ENCODE measurements at regions not wholly inside any gene's neighbourhood (a gene's known extent, or its start where the extent isn't known, plus 50 kb on each side); places are given as distances from the start of the nearest gene placed in this dataset.
A peak's percentile ranks its signal among the peaks of the same experiment; 100 is the strongest.

DNA sequence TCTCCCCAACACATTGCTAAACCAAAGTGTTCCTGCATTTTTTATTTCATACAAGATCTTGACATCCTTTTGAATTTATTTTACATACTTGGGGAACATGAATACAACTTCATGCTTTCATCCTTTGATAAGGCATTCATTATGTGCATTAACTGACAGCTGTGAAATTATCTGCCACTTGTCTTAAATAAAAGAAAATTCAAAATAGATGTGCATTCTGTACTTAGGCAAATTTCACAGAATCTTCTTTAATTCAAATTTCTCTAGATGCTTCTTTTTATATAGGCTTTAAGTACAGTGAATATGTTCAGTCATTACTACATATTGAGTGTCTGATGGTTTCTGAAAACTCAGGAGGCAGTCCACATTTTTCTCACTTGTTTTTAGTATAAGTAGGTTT lies 518.1 kb downstream of the EPHA5 start:
- DNase-seq (no peak), ATAC-seq (no peak)
- intact Hi-C loops (cut with micrococcal nuclease) = no loop called here

- intact Hi-C loops (cut with micrococcal nuclease) = no loop called here
- DNase-seq = no peak
- ATAC-seq = no peak
These were observed 530.3 kb downstream of the EPHA5 start for GRCh38 chr4:65139998-65140397.

- intact Hi-C loops (cut with micrococcal nuclease) = no loop called here
These were observed 544.1 kb downstream of the EPHA5 start for GRCh38 chr4:65126200-65126599.

DNA sequence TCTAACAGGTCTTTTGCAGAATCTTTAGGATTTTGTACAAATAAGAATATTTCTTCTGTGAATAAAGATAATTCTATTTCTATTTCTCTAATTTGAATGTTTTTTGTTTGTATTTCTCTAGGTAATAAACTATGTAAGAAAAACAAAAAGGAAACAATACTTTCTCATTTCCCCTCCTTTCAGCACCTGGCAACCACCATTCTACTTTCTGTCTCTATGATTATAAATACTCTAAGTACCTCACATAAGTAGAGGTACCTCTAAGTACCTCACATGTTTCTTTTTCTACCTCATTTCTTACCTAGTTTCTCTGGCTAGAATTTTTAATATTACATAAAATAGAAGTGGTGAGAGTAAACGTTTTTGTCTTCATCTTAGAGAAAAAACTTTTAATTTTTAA lies 550.0 kb downstream of the EPHA5 start:
- no peak for ATAC-seq
- intact Hi-C loops (cut with micrococcal nuclease) = no loop called here
- DNase-seq = no peak

More at GRCh38 chr4:65126200-65126599, 544.1 kb downstream of the EPHA5 start:
- DNase-seq = no peak
- ATAC-seq = no peak

DNA sequence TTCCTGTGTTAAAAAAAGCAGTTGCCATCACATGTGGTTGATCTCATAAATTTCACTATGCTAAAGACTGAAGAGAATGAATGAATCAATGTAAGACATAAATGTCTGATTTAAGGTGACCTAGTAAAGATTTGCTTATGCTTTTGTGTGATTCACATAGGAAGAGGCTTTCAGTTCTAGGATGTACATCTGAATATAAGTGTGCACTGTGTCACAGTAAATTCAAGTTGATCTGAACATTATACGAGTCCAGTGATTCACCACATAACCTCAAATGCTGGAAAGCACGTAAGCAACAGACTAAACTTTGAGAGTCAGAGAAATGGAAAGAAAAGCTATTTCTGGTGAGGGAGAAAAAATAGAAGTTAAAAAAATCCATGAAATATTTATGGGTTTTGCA lies 567.9 kb downstream of the EPHA5 start:
- no peak for ATAC-seq

GRCh38 chr4:65096630-65097029 lies 573.7 kb downstream of the EPHA5 start:
- ATAC-seq (no peak), DNase-seq (no peak)
- intact Hi-C loops (cut with micrococcal nuclease) = no loop called here

More for the DNA sequence above, 567.9 kb downstream of the EPHA5 start:
- DNase-seq = no peak
- intact Hi-C loops (cut with micrococcal nuclease) = no loop called here

DNA sequence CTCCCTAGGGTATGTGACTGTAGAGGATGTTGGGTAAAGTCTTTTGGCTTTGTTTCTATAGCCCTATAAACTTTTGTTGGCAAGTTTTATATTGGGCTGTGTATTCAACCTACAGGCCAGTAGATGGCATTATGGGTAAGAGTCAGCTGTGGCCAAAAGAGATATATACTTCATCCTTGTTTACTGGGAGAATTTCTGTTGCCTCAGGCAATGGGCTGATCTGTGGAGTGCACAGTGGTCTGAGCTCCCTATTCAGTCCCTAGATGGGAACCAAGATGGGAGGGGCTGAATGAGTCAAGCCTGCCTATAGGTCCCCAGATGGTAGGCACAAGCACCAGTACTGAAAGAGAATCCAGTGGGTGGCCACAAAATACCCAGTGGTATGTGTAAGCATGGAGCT lies 580.6 kb downstream of the EPHA5 start:
- intact Hi-C loops (cut with micrococcal nuclease) = no loop called here
- ATAC-seq = no peak

GRCh38 chr4:65083076-65083475 lies 587.2 kb downstream of the EPHA5 start:
- intact Hi-C loops (cut with micrococcal nuclease) = no loop called here

More for the DNA sequence above, 580.6 kb downstream of the EPHA5 start:
- no peak for DNase-seq

DNA sequence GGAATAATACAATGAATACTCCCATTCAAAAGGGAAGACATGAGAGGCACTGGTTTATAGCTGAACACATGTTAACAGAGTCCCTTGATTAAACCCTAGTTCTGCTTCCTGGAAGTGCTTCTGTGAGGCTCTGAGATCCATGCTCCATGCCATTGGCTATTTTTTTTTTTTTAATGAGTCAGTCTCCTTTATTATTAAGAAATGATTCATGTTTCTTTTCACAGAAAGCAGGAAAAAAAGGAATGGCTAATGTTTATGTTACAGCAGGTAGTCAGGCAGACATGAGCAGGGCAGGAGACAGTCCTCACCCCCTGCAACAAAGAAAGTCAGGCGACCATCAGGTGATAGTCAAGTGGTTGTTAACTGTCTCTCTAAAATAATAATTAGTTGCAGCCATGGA lies 598.7 kb downstream of the EPHA5 start:
- intact Hi-C loops (cut with micrococcal nuclease) = no loop called here
- ATAC-seq = no peak
- no peak for DNase-seq

More at GRCh38 chr4:65083076-65083475, 587.2 kb downstream of the EPHA5 start:
- ATAC-seq = peak; percentile 83
- no peak for DNase-seq

DNA sequence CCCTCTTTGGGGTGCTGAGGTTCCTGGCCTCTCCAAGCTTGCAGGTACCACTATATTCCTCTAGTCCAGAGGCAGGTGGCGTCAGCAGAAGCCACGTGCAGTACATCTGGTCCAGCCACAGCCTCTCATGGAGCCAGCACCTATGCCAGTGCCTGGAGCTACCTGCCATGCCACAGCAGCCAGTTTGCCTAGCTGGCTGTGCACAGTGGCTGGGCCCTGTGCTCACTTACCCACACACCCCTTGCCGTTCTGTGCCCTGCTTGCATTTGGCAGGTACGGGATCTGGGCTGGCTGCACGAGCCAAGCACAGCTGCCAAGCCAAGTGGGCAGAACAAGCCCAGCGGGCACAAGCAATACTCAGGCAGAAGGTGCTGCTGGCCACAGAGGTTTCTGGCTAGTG lies 601.1 kb downstream of the EPHA5 start:
- intact Hi-C loops (cut with micrococcal nuclease) = no loop called here
- ATAC-seq (no peak), DNase-seq (no peak)

DNA sequence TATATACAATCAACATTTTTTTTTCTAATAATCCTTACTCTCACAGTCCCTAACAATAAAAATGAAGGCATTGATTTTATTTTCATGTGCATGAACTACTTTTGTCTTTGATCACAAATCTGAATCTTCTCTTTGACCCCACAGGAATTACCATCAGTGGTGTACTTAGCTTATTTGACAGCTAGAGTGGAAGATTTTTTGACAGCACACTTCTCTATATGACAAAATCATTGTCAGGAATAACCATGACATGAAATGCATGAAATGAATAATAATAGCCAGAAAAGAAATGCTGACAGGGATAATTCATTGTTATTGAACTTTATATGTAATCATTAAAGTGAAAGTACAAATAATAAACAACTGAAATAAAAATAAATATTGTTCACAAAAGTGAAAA lies 604.2 kb downstream of the EPHA5 start:
- intact Hi-C loops (cut with micrococcal nuclease) = no loop called here
- ATAC-seq (no peak), DNase-seq (no peak)

GRCh38 chr4:65063601-65064000 lies 606.7 kb downstream of the EPHA5 start:
- ATAC-seq (no peak), DNase-seq (no peak)
- intact Hi-C loops (cut with micrococcal nuclease) = no loop called here

- no peak for DNase-seq
- intact Hi-C loops (cut with micrococcal nuclease) = no loop called here
- no peak for ATAC-seq
These were observed 619.5 kb downstream of the EPHA5 start for GRCh38 chr4:65050786-65051185.

DNA sequence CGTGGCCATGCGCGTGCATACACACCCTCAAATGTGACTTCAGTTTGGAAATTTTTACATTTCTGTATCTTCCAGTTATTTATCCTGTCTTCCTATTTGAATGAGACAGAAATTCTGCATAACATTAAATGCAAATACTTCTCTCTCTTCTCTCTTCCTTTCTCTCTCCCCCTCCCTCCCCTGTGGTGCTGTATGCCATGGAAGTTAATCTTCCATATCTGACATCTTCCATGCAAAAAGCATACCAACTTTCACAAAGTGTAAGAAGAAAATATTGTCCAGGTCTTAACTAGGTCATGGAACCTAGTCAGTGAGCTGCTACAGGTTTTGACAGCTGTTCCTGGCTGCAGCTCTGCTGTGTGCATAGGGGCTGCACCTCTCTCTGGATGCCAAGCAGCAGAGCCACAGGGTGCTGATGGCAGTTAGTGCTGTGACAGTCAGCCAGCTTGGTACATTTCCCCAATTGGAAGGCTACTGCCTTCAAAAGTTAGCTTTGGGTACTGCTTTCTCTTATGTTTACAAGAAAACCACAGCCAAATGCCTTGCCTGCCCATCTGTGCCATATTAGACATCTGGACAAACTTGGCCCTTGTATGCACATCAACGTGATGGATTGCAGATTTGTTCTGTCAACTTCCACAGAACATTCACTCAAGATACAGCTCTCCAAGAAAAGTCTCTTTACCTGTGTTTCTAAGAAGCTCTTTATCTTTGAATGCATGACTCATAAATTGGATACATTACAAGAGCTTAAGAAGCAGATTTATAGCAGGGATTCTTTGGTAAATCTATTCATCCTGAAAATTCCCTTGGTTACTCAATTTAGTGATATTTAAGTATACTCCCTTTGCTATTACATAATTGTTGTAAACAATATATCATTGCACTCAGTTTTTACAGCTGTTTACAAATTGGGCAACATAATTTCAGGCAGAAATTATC lies 623.8 kb downstream of the EPHA5 start:
- no peak for DNase-seq
- no peak for ATAC-seq
- intact Hi-C loops (cut with micrococcal nuclease) = no loop called here

DNA sequence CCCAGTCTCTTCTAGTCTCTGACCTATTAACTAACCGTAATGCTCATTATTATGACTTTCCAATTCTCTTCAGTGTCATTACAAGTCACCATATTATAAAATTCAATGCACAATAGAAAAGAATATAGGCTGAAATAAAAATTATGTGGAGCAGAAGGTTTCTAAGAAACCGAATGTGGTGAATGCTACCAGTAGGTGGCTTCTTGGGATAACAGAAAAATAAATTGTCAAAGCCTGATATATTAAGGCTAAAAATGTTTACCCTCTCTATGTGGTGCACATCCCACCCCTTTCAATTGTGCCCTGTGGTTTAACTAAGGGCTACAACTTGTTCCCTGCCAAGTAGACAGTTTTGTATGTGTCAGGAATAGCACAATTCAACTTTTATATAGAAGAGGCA lies 624.6 kb upstream of the TECRL start:
- ATAC-seq (no peak), DNase-seq (no peak)
- intact Hi-C loops (cut with micrococcal nuclease) = no loop called here

- intact Hi-C loops (cut with micrococcal nuclease) = no loop called here
- ATAC-seq (no peak), DNase-seq (no peak)
These were observed 619.3 kb upstream of the TECRL start for GRCh38 chr4:65028592-65028991.

GRCh38 chr4:65023883-65024670 lies 614.8 kb upstream of the TECRL start:
- DNase-seq = no peak
- intact Hi-C loops (cut with micrococcal nuclease) = no loop called here
- no peak for ATAC-seq

DNA sequence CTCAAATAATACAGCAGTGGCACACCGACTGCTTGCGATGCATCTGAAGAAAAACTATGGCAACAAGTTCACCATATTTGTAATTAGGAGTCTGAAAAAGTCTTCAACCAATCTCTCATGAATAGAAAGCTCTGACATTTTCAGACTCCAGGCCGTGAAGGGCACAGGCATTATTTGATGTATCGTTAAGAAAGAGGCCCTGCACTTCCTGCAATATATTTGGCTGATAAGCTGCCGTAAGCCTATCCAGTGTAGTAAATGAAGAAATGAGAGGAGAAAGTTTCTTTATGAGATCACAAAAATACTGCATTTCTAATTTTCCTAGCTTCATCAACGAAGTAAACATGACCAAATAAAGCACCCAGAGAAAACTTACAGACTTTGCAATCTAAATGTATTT lies 613.8 kb upstream of the TECRL start:
- intact Hi-C loops (cut with micrococcal nuclease) = no loop called here
- no peak for ATAC-seq
- DNase-seq = no peak

- intact Hi-C loops (cut with micrococcal nuclease) = no loop called here
- DNase-seq (no peak), ATAC-seq (no peak)
These were observed 612.5 kb upstream of the TECRL start for GRCh38 chr4:65021737-65022136.

GRCh38 chr4:65021149-65021548 lies 611.9 kb upstream of the TECRL start:
- no peak for ATAC-seq
- DNase-seq = no peak
- intact Hi-C loops (cut with micrococcal nuclease) = no loop called here
